Parathyroid adenoma (tissue), 2 donors: ENCODE measurements at regions not wholly inside any gene's neighbourhood (a gene's known extent, or its start where the extent isn't known, plus 50 kb on each side); places are given as distances from the start of the nearest gene placed in this dataset.

Source experiments
- H2AFZ ChIP-seq: fragments of 300-600 bp; sonication (generic); one replicate; pipeline ENCODE4 v1.7.0; 2017; ENCODE audit warnings: antibody characterized with exemption, mild to moderate bottlenecking
- H3K27ac ChIP-seq: fragments of 300-600 bp; sonication (generic); one replicate; pipeline ENCODE4 v1.7.0; 2017
- H3K27me3 ChIP-seq: fragments of 300-600 bp; sonication (generic); one replicate; pipeline ENCODE4 v1.7.0; 2017; ENCODE audit warnings: low read length; ENCODE audit not compliant: control insufficient read depth, insufficient read depth
- H3K36me3 ChIP-seq: fragments of 300-600 bp; sonication (generic); one replicate; pipeline ENCODE4 v1.7.0; 2017; ENCODE audit warnings: low read length; ENCODE audit not compliant: control insufficient read depth, insufficient read depth
- H3K4me1 ChIP-seq: fragments of 300-600 bp; sonication (generic); one replicate; pipeline ENCODE4 v1.7.0; 2017; ENCODE audit warnings: control low read depth
- H3K4me2 ChIP-seq: fragments of 300-600 bp; sonication (generic); one replicate; pipeline ENCODE4 v1.7.0; 2017; ENCODE audit warnings: low read length
- H3K4me3 ChIP-seq: fragments of 300-600 bp; sonication (generic); one replicate; pipeline ENCODE4 v1.7.0; 2017; ENCODE audit warnings: low read depth, low read length
- H3K79me2 ChIP-seq: fragments of 300-600 bp; sonication (generic); one replicate; pipeline ENCODE4 v1.7.0; 2017; ENCODE audit warnings: control low read depth
- H3K9ac ChIP-seq: fragments of 300-600 bp; sonication (generic); one replicate; pipeline ENCODE4 v1.7.0; 2017; ENCODE audit warnings: mild to moderate bottlenecking
- H3K9me3 ChIP-seq: fragments of 300-600 bp; sonication (generic); one replicate; pipeline ENCODE4 v1.7.0; 2017; ENCODE audit warnings: low read length; ENCODE audit not compliant: control insufficient read depth
- TF ChIP-seq, protein P1 (sequence below): fragments of 300-600 bp; sonication (generic); IDR thresholded peaks from one replicate; pipeline ENCODE4 v1.7.0; 2017; ENCODE audit warnings: antibody characterized with exemption, mild to moderate bottlenecking
- donor health status: primary hyperparathyroidism.

DNA sequence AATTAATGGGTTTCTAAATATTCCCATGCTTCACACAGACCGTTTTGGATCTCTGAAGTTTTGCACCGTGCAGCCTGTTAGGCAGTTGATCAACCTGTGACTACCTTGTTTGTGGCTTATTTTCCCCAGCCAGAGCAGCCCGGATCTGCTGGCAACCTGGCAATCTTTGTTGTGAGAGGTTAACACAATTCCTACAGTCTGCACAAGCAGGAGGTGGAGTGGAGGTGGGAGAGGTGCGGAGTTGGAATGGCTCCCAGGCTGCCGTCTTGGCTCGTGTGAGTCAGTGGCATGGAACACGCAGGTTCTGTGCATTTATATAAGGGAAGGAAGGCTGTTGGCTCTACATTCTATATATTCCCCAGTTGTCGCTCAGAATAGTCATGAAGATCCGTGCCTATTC, 70.9 kb upstream of the STOX2 start:
- Histone ChIP-seq H3K79me2 (no peaks in the 10 kb centered on the region), H3K9me3 (no peaks in the 10 kb centered on the region), H2AFZ (no peak overlapping the region), H3K4me3 (no peak overlapping the region), H3K27me3 (no peaks in the 10 kb centered on the region), H3K27ac (no peak overlapping the region), H3K9ac (no peak overlapping the region), H3K4me1 (no peaks in the 10 kb centered on the region), H3K4me2 (no peak overlapping the region), H3K36me3 (no peaks in the 10 kb centered on the region)
- TF ChIP-seq, protein P1, sequence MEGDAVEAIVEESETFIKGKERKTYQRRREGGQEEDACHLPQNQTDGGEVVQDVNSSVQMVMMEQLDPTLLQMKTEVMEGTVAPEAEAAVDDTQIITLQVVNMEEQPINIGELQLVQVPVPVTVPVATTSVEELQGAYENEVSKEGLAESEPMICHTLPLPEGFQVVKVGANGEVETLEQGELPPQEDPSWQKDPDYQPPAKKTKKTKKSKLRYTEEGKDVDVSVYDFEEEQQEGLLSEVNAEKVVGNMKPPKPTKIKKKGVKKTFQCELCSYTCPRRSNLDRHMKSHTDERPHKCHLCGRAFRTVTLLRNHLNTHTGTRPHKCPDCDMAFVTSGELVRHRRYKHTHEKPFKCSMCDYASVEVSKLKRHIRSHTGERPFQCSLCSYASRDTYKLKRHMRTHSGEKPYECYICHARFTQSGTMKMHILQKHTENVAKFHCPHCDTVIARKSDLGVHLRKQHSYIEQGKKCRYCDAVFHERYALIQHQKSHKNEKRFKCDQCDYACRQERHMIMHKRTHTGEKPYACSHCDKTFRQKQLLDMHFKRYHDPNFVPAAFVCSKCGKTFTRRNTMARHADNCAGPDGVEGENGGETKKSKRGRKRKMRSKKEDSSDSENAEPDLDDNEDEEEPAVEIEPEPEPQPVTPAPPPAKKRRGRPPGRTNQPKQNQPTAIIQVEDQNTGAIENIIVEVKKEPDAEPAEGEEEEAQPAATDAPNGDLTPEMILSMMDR, result no peak

DNA sequence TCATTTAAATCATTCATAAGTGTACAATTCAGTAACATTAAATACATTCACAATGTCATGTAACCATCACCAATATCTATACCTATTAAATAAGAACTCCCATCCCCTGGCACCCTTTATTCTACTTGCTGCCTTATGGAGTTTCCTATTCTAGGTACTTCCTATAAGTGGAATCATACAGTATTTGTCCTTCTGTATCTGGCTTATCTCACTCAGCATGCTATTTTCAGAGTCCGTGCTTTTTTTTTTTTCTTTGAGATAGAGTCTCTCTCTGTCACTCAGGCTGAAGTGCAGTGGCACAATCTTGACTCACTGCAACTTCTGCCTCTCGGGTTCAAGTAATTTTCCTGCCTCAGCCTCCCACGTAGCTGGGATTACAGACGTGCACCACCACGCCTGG, 67.9 kb upstream of the STOX2 start:
- Histone ChIP-seq H3K9ac (no peak overlapping the region), H2AFZ (no peak overlapping the region), H3K27me3 (no peaks in the 10 kb centered on the region), H3K4me1 (no peaks in the 10 kb centered on the region), H3K4me3 (no peak overlapping the region), H3K79me2 (peaks cover 3% of the 10 kb centered on the region), H3K36me3 (no peaks in the 10 kb centered on the region), H3K4me2 (no peak overlapping the region), H3K9me3 (no peaks in the 10 kb centered on the region), H3K27ac (no peak overlapping the region)
- TF ChIP-seq, protein P1, result no peak

DNA sequence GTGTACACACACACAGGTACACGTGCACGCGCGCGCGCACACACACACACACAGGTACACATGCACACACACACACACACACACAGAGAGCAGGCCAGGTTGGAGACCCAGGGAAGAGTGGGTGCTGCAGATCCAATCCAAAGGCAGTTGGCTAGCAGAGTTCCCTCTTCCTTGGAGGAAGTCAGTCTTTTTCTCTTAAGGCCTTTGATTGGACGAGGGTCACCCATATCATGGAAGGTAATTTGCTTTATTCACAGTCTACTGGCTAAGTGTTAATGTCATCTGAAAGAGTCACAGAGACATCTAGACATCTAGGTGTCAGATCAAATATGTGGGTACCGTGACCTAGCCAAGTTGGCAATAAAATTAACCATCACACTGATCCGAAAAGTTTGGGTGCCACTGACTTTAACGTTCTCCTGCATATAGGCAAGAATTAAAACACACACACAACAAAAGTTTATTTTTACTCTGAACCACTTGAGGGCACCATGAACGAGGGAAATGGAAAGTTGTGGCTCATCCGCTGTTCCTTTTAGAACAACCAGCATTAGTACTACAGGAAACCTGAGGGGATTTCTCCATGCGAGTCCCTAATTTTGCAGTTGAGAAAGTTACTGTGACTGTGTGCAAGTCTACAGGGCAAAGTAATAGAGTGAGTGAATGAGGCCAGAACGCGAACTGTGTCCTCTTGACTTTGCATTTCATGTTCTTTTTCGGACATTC, 66.0 kb upstream of the STOX2 start:
- peaks cover 3% of the 10 kb centered on the region for H3K79me2 ChIP-seq
- no peak overlapping the region for H2AFZ ChIP-seq
- no peaks in the 10 kb centered on the region for H3K4me1 ChIP-seq
- no peaks in the 10 kb centered on the region for H3K36me3 ChIP-seq
- TF ChIP-seq, protein P1, result no peak
- no peaks in the 10 kb centered on the region for H3K9me3 ChIP-seq
- no peak overlapping the region for H3K9ac ChIP-seq
- no peaks in the 10 kb centered on the region for H3K27me3 ChIP-seq
- H3K4me3 ChIP-seq, result no peak overlapping the region
- no peak overlapping the region for H3K4me2 ChIP-seq
- H3K27ac ChIP-seq, result no peak overlapping the region

DNA sequence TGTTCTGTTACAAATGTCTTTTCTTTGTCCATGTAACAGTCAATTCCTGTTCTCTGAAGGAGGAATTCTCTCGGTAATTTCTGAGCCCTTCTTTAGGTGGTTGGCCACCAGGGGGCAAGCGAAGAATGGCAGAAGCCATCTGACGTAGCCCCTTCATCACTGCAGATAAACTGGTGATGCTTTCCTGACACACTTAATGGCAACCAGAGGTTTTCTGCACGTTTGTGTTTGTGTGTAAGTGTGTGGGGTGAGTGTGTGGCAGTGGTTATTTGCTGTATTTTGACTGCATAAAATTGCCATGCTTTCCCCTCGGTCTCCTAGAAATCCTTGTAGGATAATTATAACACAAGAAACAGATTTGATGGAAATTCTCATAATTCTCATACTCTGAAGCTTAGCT, 64.8 kb upstream of the STOX2 start:
- no peak overlapping the region for H2AFZ ChIP-seq
- no peaks in the 10 kb centered on the region for H3K36me3 ChIP-seq
- H3K9me3 ChIP-seq, result no peaks in the 10 kb centered on the region
- H3K4me3 ChIP-seq, result no peak overlapping the region
- H3K4me1 ChIP-seq, result no peaks in the 10 kb centered on the region
- H3K79me2 ChIP-seq, result peaks cover 3% of the 10 kb centered on the region
- no peak overlapping the region for H3K4me2 ChIP-seq
- H3K27ac ChIP-seq, result no peak overlapping the region
- H3K27me3 ChIP-seq, result no peaks in the 10 kb centered on the region
- H3K9ac ChIP-seq, result no peak overlapping the region
- TF ChIP-seq, protein P1, result peak; percentile 76

DNA sequence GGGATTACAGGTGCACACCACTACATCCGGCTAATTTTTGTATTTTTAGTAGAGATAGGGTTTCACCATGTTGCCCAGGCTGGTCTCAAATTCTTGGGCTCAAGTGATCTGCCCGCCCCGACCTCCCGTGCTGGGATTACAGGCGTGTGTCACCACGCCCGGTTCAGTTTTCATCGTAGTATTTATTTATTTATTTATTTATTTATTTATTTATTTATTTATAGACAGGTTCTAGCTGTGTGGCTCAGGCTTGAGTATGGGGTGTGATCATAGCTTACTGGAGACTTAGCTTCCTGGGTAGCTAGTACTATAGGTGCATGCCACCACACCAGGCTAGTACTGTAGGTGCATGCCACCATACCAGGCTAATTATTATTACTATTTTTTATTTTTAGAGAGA, 64.1 kb upstream of the STOX2 start:
- Histone ChIP-seq H3K9ac (no peak overlapping the region), H3K9me3 (no peaks in the 10 kb centered on the region), H3K36me3 (no peaks in the 10 kb centered on the region), H3K4me1 (no peaks in the 10 kb centered on the region), H3K27ac (no peak overlapping the region), H3K4me3 (no peak overlapping the region), H3K27me3 (no peaks in the 10 kb centered on the region), H3K4me2 (no peak overlapping the region), H3K79me2 (peaks cover 3% of the 10 kb centered on the region), H2AFZ (no peak overlapping the region)
- TF ChIP-seq, protein P1, result no peak
